H9 (cell line): ENCODE measurements at regions not wholly inside any gene's neighbourhood (a gene's known extent, or its start where the extent isn't known, plus 50 kb on each side); places are given as distances from the start of the nearest gene placed in this dataset.
"Not testable (repeated sequence)": the region's sequence is repeated elsewhere in the genome, so short reads cannot be mapped to it uniquely, and the experiment has no call there.

Source experiments
- DNase-seq: peaks from one replicate; pipeline ENCODE4 v3.0.0-alpha.2; 2017
- H2AFZ ChIP-seq: one replicate; pipeline ENCODE4 v1.6.1; 2013; ENCODE audit warnings: mild to moderate bottlenecking, low read length, control low read depth, moderate library complexity
- H2AK5ac ChIP-seq: 2 replicates; pipeline ENCODE4 v1.6.1; 2013; ENCODE audit warnings: low read length, control low read depth, mixed read lengths; ENCODE audit not compliant: insufficient read length
- H2BK120ac ChIP-seq: one replicate; pipeline ENCODE4 v1.6.1; 2013; ENCODE audit warnings: low read depth, mild to moderate bottlenecking, low read length, control low read depth, inconsistent platforms; ENCODE audit not compliant: poor library complexity, severe bottlenecking
- H2BK12ac ChIP-seq: 2 replicates; pipeline ENCODE4 v1.6.1; 2013; ENCODE audit warnings: low read length, control low read depth, mixed read lengths, low read depth; ENCODE audit not compliant: insufficient read length
- H2BK15ac ChIP-seq: 2 replicates; pipeline ENCODE4 v1.6.1; 2013; ENCODE audit warnings: low read depth, low read length, control low read depth
- H2BK20ac ChIP-seq: one replicate; pipeline ENCODE4 v1.6.1; 2013; ENCODE audit warnings: low read depth, mild to moderate bottlenecking, low read length, control low read depth, inconsistent platforms; ENCODE audit not compliant: poor library complexity, severe bottlenecking
- H2BK5ac ChIP-seq: 2 replicates; pipeline ENCODE4 v1.6.1; 2013; ENCODE audit warnings: low read length, control low read depth, mixed read lengths; ENCODE audit not compliant: insufficient read length
- H3K14ac ChIP-seq: 2 replicates; pipeline ENCODE4 v1.6.1; 2013; ENCODE audit warnings: low read length, control low read depth; ENCODE audit not compliant: insufficient read depth
- H3K18ac ChIP-seq: 2 replicates; pipeline ENCODE4 v1.6.1; 2013; ENCODE audit warnings: low read depth, mild to moderate bottlenecking, mixed read lengths, low read length, control low read depth; ENCODE audit not compliant: insufficient read length
- H3K23ac ChIP-seq: 2 replicates; pipeline ENCODE4 v1.6.1; 2013; ENCODE audit warnings: low read length, control low read depth, mixed read lengths, low read depth; ENCODE audit not compliant: insufficient read length
- H3K23me2 ChIP-seq: 2 replicates; pipeline ENCODE4 v1.6.1; 2013; ENCODE audit warnings: low read depth, mild to moderate bottlenecking, mixed read lengths, low read length, control low read depth; ENCODE audit not compliant: insufficient read length, poor library complexity, severe bottlenecking
- H3K27ac ChIP-seq: 2 replicates; pipeline ENCODE4 v1.5.1; 2013; ENCODE audit warnings: low read length, control low read depth, mixed read lengths, low read depth; ENCODE audit not compliant: insufficient read length
- H3K27me3 ChIP-seq: 2 replicates; pipeline ENCODE4 v1.6.1; 2013; ENCODE audit warnings: low read length, control low read depth, inconsistent platforms; ENCODE audit not compliant: insufficient read depth
- H3K4ac ChIP-seq: 2 replicates; pipeline ENCODE4 v1.6.1; 2013; ENCODE audit warnings: low read depth, mild to moderate bottlenecking, control low read depth, inconsistent platforms, low read length, moderate library complexity
- H3K4me1 ChIP-seq: 2 replicates; pipeline ENCODE4 v1.6.1; 2013; ENCODE audit warnings: low read length, control low read depth, inconsistent platforms; ENCODE audit not compliant: insufficient read depth
- H3K4me2 ChIP-seq: 2 replicates; pipeline ENCODE4 v1.6.1; 2013; ENCODE audit warnings: low read length, control low read depth, mixed read lengths; ENCODE audit not compliant: insufficient read length, insufficient read depth
- H3K56ac ChIP-seq: 2 replicates; pipeline ENCODE4 v1.6.1; 2013; ENCODE audit warnings: low read depth, mild to moderate bottlenecking, mixed read lengths, low read length, control low read depth; ENCODE audit not compliant: insufficient read length
- H3K79me1 ChIP-seq: 2 replicates; pipeline ENCODE4 v1.6.1; 2013; ENCODE audit warnings: low read depth, mild to moderate bottlenecking, moderate library complexity, low read length, control low read depth, inconsistent platforms; ENCODE audit not compliant: insufficient read depth, poor library complexity, severe bottlenecking
- H3K79me2 ChIP-seq: 2 replicates; pipeline ENCODE4 v1.6.1; 2013; ENCODE audit warnings: low read length, control low read depth, inconsistent platforms; ENCODE audit not compliant: insufficient read depth
- H3K9ac ChIP-seq: 2 replicates; pipeline ENCODE4 v1.6.1; 2013; ENCODE audit warnings: low read length, control low read depth, mixed read lengths; ENCODE audit not compliant: insufficient read length; ENCODE audit errors: extremely low read depth
- H3K9me3 ChIP-seq: one replicate; pipeline ENCODE4 v1.6.1; 2013; ENCODE audit warnings: low read depth, low read length, inconsistent platforms; ENCODE audit not compliant: control insufficient read depth
- H3T11ph ChIP-seq: one replicate; pipeline ENCODE4 v1.6.1; 2013; ENCODE audit warnings: mild to moderate bottlenecking, low read length, control low read depth, inconsistent platforms
- H4K20me1 ChIP-seq: one replicate; pipeline ENCODE4 v1.6.1; 2013; ENCODE audit not compliant: control insufficient read depth, insufficient read length, insufficient read depth
- H4K5ac ChIP-seq: 2 replicates; pipeline ENCODE4 v1.6.1; 2013; ENCODE audit warnings: low read depth, mild to moderate bottlenecking, mixed read lengths, low read length, control low read depth; ENCODE audit not compliant: insufficient read length
- H4K8ac ChIP-seq: replicated peaks from 2 replicates; pipeline ENCODE4 v1.6.1; 2013; ENCODE audit warnings: low read length, control low read depth, mixed read lengths, low read depth; ENCODE audit not compliant: insufficient read length
- H4K91ac ChIP-seq: 2 replicates; pipeline ENCODE4 v1.6.1; 2013; ENCODE audit warnings: low read depth, mild to moderate bottlenecking, moderate library complexity, mixed read lengths, low read length, control low read depth; ENCODE audit not compliant: insufficient read length
- H3K27ac Mint-ChIP-seq, 3 experiments: 2 replicates in 2 of 3; 3 replicates in 1 of 3; pipeline ENCODE4 v1.8.0; 2020 to 2021; ENCODE audit warnings: mixed read lengths in 3 of 3, mild to moderate bottlenecking in 1 of 3, moderate library complexity in 1 of 3
- H3K27me3 Mint-ChIP-seq: 2 replicates; pipeline ENCODE4 v1.8.0; 2021; ENCODE audit warnings: low read depth, mild to moderate bottlenecking, moderate library complexity, mixed read lengths
- H3K36me3 Mint-ChIP-seq, 3 experiments: 2 replicates in 2 of 3; 3 replicates in 1 of 3; pipeline ENCODE4 v1.8.0; 2020 to 2021; ENCODE audit warnings: low read depth in 3 of 3, mixed read lengths in 3 of 3; ENCODE audit not compliant: insufficient read depth in 1 of 3
- H3K4me1 Mint-ChIP-seq, 2 experiments: 2 replicates each; pipeline ENCODE4 v1.8.0; 2020; ENCODE audit warnings: mixed read lengths in 2 of 2
- H3K4me3 Mint-ChIP-seq, 2 experiments: 2 replicates in 1 of 2; 3 replicates in 1 of 2; pipeline ENCODE4 v1.8.0; 2020 to 2021; ENCODE audit warnings: mild to moderate bottlenecking in 2 of 2, mixed read lengths in 2 of 2, moderate library complexity in 1 of 2
- H3K9me3 Mint-ChIP-seq, 2 experiments: 2 replicates in 1 of 2; 3 replicates in 1 of 2; pipeline ENCODE4 v1.8.0; 2020; ENCODE audit warnings: mild to moderate bottlenecking in 2 of 2, mixed read lengths in 2 of 2, moderate library complexity in 1 of 2
- WGBS: extraction: QIAGEN DNeasy Blood & Tissue Kit; methylation state at CpG from one replicate; pipeline ENCODE4 v1.1.7; 2013; ENCODE audit warnings: missing lambda C conversion rate, low lambda C conversion rate, mixed read lengths; ENCODE audit not compliant: insufficient read length; ENCODE audit errors: extremely low coverage; 5-methylcytosine and 5-hydroxymethylcytosine counted together
- TF ChIP-seq, protein P1 (sequence below): fragments of 200-600 bp; sonication (generic); conservative IDR thresholded peaks from 3 replicates; pipeline ENCODE4 v1.8.0; 2021; ENCODE audit warnings: antibody characterized with exemption, mild to moderate bottlenecking

DNA sequence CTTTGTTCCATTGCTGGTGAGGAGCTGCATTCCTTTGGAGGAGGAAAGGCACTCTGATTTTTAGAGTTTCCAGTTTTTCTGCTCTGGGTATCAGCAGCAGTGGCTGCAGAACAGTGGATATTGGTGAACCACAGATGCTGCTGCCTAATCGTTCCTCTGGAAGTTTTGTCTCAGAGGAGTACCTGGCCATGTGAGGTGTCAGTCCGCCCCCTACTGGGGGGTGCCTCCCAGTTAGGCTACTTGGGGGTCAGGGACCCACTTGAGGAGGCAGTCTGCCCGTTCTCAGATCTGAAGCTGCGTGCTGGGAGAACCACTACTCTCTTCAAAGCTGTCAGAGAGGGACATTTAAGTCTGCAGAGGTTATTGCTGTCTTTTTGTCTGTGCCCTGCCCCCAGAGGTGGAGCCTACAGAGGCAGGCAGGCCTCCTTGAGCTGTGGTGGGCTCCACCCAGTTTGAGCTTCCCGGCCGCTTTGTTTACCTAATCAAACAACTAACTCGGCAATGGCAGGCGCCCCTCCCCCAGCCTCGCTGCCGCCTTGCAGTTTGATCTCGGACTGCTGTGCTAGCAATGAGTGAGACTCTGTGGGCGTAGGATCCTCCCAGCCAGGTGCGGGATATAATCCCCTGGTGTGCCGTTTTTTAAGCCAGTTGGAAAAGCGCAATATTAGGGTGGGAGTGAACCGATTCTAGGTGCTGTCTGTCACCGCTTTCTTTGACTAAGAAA lies 467.3 kb upstream of the TBL1XR1 start:
- H3K27ac Mint-ChIP-seq, H3K14ac ChIP-seq, H3K4me3 Mint-ChIP-seq, H2AFZ ChIP-seq, H3K4me1 Mint-ChIP-seq, H3K23me2 ChIP-seq, H4K20me1 ChIP-seq, H4K91ac ChIP-seq, H3K79me2 ChIP-seq, H3K27me3 ChIP-seq, H4K8ac ChIP-seq, H2BK15ac ChIP-seq, H2BK5ac ChIP-seq, H3K79me1 ChIP-seq, H3K27me3 Mint-ChIP-seq, H3K9me3 ChIP-seq, H4K5ac ChIP-seq, H3K27ac ChIP-seq, H3K18ac ChIP-seq, H2BK120ac ChIP-seq, H3K9ac ChIP-seq, DNase-seq, H3K23ac ChIP-seq, H3K4me2 ChIP-seq, H3K56ac ChIP-seq, H2BK12ac ChIP-seq, H2BK20ac ChIP-seq, H3K4ac ChIP-seq, H3T11ph ChIP-seq, H3K4me1 ChIP-seq, H2AK5ac ChIP-seq: not testable (repeated sequence)
- WGBS = no CpG with 5 or more reads among the region's 17 CpGs
- Mint-ChIP-seq H3K36me3 (peaks cover 17 to 26% (median 20%) of the 10 kb centered on the region in 3 experiments), H3K9me3 (peaks cover 24 to 27% of the 10 kb centered on the region in 2 experiments)
- TF ChIP-seq, protein P1, sequence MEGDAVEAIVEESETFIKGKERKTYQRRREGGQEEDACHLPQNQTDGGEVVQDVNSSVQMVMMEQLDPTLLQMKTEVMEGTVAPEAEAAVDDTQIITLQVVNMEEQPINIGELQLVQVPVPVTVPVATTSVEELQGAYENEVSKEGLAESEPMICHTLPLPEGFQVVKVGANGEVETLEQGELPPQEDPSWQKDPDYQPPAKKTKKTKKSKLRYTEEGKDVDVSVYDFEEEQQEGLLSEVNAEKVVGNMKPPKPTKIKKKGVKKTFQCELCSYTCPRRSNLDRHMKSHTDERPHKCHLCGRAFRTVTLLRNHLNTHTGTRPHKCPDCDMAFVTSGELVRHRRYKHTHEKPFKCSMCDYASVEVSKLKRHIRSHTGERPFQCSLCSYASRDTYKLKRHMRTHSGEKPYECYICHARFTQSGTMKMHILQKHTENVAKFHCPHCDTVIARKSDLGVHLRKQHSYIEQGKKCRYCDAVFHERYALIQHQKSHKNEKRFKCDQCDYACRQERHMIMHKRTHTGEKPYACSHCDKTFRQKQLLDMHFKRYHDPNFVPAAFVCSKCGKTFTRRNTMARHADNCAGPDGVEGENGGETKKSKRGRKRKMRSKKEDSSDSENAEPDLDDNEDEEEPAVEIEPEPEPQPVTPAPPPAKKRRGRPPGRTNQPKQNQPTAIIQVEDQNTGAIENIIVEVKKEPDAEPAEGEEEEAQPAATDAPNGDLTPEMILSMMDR = peak; percentile 19; the same call in 2 of the 3 replicates
